ENCODE measurements at regions not wholly inside any gene's neighbourhood (a gene's known extent, or its start where the extent isn't known, plus 50 kb on each side); places are given as distances from the start of the nearest gene placed in this dataset.

DNA sequence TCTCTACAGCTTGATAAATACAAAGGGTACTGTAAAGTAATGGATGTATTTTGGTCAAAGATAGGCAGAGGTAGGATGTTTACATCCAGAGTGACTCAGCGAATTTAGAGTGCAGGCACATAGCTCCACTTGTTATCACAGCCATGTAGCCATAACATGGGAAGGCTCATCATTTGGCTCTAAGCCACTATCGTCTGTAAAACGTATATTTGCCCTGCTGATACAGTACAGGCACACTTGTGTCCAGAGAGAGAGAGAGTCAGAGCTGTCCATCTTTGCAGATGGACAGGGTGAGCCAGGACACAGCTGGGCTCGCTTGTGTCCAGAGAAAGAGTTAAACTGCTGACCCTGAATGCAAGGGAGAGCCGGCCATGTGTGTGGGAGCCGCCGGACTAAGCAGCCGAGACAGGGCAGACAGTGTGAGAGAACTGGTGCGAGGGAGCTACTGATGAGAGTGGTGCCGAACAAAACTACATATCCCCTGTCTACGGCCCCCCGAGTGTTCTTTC is 619.0 kb downstream of the DOK5 start:
- TF ChIP-seq, protein P1, sequence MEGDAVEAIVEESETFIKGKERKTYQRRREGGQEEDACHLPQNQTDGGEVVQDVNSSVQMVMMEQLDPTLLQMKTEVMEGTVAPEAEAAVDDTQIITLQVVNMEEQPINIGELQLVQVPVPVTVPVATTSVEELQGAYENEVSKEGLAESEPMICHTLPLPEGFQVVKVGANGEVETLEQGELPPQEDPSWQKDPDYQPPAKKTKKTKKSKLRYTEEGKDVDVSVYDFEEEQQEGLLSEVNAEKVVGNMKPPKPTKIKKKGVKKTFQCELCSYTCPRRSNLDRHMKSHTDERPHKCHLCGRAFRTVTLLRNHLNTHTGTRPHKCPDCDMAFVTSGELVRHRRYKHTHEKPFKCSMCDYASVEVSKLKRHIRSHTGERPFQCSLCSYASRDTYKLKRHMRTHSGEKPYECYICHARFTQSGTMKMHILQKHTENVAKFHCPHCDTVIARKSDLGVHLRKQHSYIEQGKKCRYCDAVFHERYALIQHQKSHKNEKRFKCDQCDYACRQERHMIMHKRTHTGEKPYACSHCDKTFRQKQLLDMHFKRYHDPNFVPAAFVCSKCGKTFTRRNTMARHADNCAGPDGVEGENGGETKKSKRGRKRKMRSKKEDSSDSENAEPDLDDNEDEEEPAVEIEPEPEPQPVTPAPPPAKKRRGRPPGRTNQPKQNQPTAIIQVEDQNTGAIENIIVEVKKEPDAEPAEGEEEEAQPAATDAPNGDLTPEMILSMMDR (IDR thresholded peaks at IDR 0.05; ENCODE audit: low read depth, low read length): no peak
- TF ChIP-seq POLR2A (IDR thresholded peaks at IDR 0.05; ENCODE audit: extremely low read depth, insufficient read length) (no peak), MYC (IDR thresholded peaks at IDR 0.05; ENCODE audit: low read depth, low read length) (no peak)
- TF ChIP-seq, protein P2, sequence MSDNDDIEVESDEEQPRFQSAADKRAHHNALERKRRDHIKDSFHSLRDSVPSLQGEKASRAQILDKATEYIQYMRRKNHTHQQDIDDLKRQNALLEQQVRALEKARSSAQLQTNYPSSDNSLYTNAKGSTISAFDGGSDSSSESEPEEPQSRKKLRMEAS (IDR thresholded peaks at IDR 0.05; ENCODE audit: low read depth, low read length): no peak
